H1 (cell line): ENCODE measurements at regions not wholly inside any gene's neighbourhood (a gene's known extent, or its start where the extent isn't known, plus 50 kb on each side); places are given as distances from the start of the nearest gene placed in this dataset.

Experiments
- ASH2L ChIP-seq: fragments of 200-600, 300-600 bp; sonication (generic); IDR thresholded peaks from one replicate; pipeline ENCODE4 v1.7.1; 2017; ENCODE audit warnings: low read length
- BRCA1 ChIP-seq: IDR thresholded peaks from 2 replicates; pipeline ENCODE4 v1.6.1; 2012; ENCODE audit warnings: low read depth, low read length, improper control_type of control experiment
- CBX5 ChIP-seq: fragments of 300-800, 300-1000 bp; sonication (generic); IDR thresholded peaks from 2 replicates; pipeline ENCODE4 v1.7.1; 2016; ENCODE audit warnings: antibody characterized with exemption, low read length, low read depth
- CBX8 ChIP-seq: fragments of 300-800, 300-1000 bp; sonication (generic); IDR thresholded peaks from 2 replicates; pipeline ENCODE4 v1.7.1; 2016; ENCODE audit warnings: low read depth, low read length, borderline replicate concordance
- CREB1 ChIP-seq: IDR thresholded peaks from 2 replicates; pipeline ENCODE4 v1.6.1; 2012; ENCODE audit warnings: inconsistent platforms
- CTBP2 ChIP-seq: IDR thresholded peaks from 2 replicates; pipeline ENCODE4 v1.7.0; 2011; ENCODE audit warnings: borderline replicate concordance, mild to moderate bottlenecking, moderate library complexity, mixed read lengths, low read length; ENCODE audit not compliant: insufficient read depth, insufficient read length
- EZH2 ChIP-seq: fragments of 200-600 bp; sonication (generic); IDR thresholded peaks from 2 replicates; pipeline ENCODE4 v1.7.1; 2012; ENCODE audit warnings: low read depth, mild to moderate bottlenecking, moderate library complexity, low read length, inconsistent platforms; ENCODE audit not compliant: severe bottlenecking
- JUN ChIP-seq: IDR thresholded peaks from 2 replicates; pipeline ENCODE4 v1.6.1; 2011; ENCODE audit warnings: low read depth, mild to moderate bottlenecking, improper control_type of control experiment, low read length
- JUND ChIP-seq: IDR thresholded peaks from 2 replicates; pipeline ENCODE4 v1.6.1; 2011; ENCODE audit warnings: mild to moderate bottlenecking, improper control_type of control experiment, low read length
- NRF1 ChIP-seq: IDR thresholded peaks from 2 replicates; pipeline ENCODE4 v1.6.1; 2011; ENCODE audit warnings: mild to moderate bottlenecking, low read depth, low read length, improper control_type of control experiment
- POLR2A ChIP-seq, 2 experiments: IDR thresholded peaks; 1 replicate in 1 of 2; 2 replicates in 1 of 2; pipeline ENCODE4 v1.6.1; 2011; ENCODE audit warnings: low read depth in 2 of 2, low read length in 2 of 2, mild to moderate bottlenecking in 2 of 2; ENCODE audit errors: control extremely low read depth in 1 of 2
- RBBP5 ChIP-seq: IDR thresholded peaks from 2 replicates; pipeline ENCODE4 v1.7.1; 2012; ENCODE audit warnings: low read depth, mild to moderate bottlenecking, inconsistent platforms, low read length, moderate library complexity, borderline replicate concordance
- SIRT6 ChIP-seq: IDR thresholded peaks from one replicate; pipeline ENCODE4 v1.7.1; 2012; ENCODE audit warnings: low read length, inconsistent platforms
- SP4 ChIP-seq: IDR thresholded peaks from 2 replicates; pipeline ENCODE4 v1.6.1; 2012; ENCODE audit warnings: low read length, inconsistent platforms
- SUZ12 ChIP-seq: fragments of 200-600 bp; sonication (generic); IDR thresholded peaks from 2 replicates; pipeline ENCODE4 v1.6.1; 2012; ENCODE audit warnings: mild to moderate bottlenecking, inconsistent platforms, low read length, moderate library complexity, mixed read lengths
- TBP ChIP-seq: IDR thresholded peaks from 2 replicates; pipeline ENCODE4 v1.6.1; 2011; ENCODE audit warnings: low read depth, low read length, improper control_type of control experiment
- TCF12 ChIP-seq: IDR thresholded peaks from 2 replicates; pipeline ENCODE4 v1.6.1; 2011; ENCODE audit warnings: low read depth, mild to moderate bottlenecking, low read length
- USF2 ChIP-seq: IDR thresholded peaks from 2 replicates; pipeline ENCODE4 v1.6.1; 2011; ENCODE audit warnings: low read length, improper control_type of control experiment
- TF ChIP-seq, protein P1 (sequence below): IDR thresholded peaks from 2 replicates; pipeline ENCODE4 v1.6.1; 2011; ENCODE audit warnings: low read depth, mild to moderate bottlenecking, low read length; ENCODE audit not compliant: insufficient read depth

DNA sequence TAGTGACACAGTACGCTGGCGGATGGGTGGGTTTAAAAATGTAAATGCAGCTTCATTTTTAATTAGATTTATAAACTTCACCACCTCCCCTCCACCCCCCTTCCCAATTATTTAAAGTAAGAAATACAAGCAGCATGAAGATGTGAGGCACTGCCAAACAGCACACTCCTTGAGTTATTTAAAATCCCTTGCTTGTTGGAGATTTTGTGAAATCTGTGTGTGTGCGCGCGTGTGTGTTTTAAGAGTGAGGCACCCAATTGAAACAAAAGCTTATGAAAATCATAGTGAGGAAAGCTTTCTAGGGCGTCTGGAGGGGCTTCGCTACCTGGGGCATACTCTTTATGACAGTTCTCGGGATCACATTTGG lies 219.6 kb upstream of the IRX3 start (continued):
- TF ChIP-seq TBP (no peak), CREB1 (no peak), RBBP5 (no peak), JUN (no peak), CBX8 (no peak), TCF12 (no peak), SUZ12 (no peak), USF2 (no peak), SIRT6 (no peak), POLR2A (IDR thresholded peaks at IDR 0.05; ENCODE audit: control extremely low read depth in 1 of 2, low read depth in 2 of 2, low read length in 2 of 2) (no peak), ASH2L (no peak), NRF1 (no peak), JUND (no peak), CTBP2 (no peak), BRCA1 (no peak), CBX5 (no peak), SP4 (no peak), EZH2 (no peak)
- TF ChIP-seq, protein P1, sequence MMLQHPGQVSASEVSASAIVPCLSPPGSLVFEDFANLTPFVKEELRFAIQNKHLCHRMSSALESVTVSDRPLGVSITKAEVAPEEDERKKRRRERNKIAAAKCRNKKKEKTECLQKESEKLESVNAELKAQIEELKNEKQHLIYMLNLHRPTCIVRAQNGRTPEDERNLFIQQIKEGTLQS = no peak
- TF ChIP-seq, all 59 proteins: peak for 0
